ENCODE measurements at regions not wholly inside any gene's neighbourhood (a gene's known extent, or its start where the extent isn't known, plus 50 kb on each side); places are given as distances from the start of the nearest gene placed in this dataset.

DNA sequence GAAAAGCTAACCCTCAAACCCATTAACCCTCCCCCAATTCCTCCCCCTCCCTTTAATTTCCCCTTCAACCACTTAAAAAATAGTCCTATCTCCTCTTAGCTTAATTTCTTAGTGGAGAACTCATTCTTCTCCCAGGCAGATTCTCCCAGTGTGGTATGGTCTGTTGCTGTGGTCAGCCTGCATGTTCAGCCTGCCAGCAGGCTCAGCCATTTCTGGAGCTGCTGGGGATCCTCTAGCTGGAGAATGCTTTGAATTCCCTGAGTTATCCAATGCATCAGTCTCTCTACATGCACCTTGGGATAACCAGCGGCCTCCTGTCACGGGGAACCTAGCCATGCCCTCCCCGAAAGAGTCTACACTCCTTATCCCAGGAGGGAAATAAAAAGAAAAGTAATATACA, 375.4 kb upstream of the RSPO3 start:
- Histone ChIP-seq H2BK120ac (ENCODE audit: low read depth, low read length) (no peak overlapping the region), H3K9me3 (replicated peaks in 1 of 2; ENCODE audit: control insufficient read depth in 2 of 2, insufficient read depth in 1 of 2, low read depth in 1 of 2, low read length in 2 of 2) (peaks cover 0 to 6% of the 10 kb centered on the region in 2 donors), H3K36me3 (replicated peaks in 1 of 2; ENCODE audit: control insufficient read depth in 2 of 2, insufficient read depth in 2 of 2, low read length in 2 of 2) (no peaks in the 10 kb centered on the region), H2BK15ac (ENCODE audit: low read length) (no peak overlapping the region), H2AFZ (ENCODE audit: low read length) (no peak overlapping the region), H3K9ac (ENCODE audit: low read depth, low read length, poor library complexity) (no peak overlapping the region), H3K23ac (ENCODE audit: low read depth, low read length, poor library complexity) (no peak overlapping the region), H3K14ac (ENCODE audit: low read length) (no peak overlapping the region), H4K91ac (ENCODE audit: low read depth, low read length, poor library complexity) (no peak overlapping the region), H3K27ac (replicated peaks; ENCODE audit: low read length) (no peak overlapping the region), H3K79me1 (ENCODE audit: low read depth, low read length) (no peaks in the 10 kb centered on the region), H3K4me3 (ENCODE audit: low read length in 2 of 2) (no peak overlapping the region), H3K4ac (ENCODE audit: low read length) (no peak overlapping the region), H2BK5ac (ENCODE audit: low read length) (no peak overlapping the region), H3K4me1 (ENCODE audit: control insufficient read depth in 2 of 2, insufficient read depth in 1 of 2, low read depth in 1 of 2, low read length in 2 of 2) (no peaks in the 10 kb centered on the region), H3K4me2 (ENCODE audit: insufficient read depth, low read length, poor library complexity, severe bottlenecking) (no peak overlapping the region), H3K18ac (ENCODE audit: low read length) (no peak overlapping the region), H2AK5ac (ENCODE audit: low read depth, low read length) (no peak overlapping the region), H3K27me3 (ENCODE audit: control insufficient read depth in 3 of 3, insufficient read depth in 3 of 3, low read depth in 1 of 3, low read length in 3 of 3) (no peaks in the 10 kb centered on the region), H4K8ac (ENCODE audit: low read depth, low read length) (no peak overlapping the region), H2BK12ac (ENCODE audit: low read length) (no peak overlapping the region)
- DNase-seq (ENCODE audit: low spot score) = no peak
- WGBS, 2 donors (ENCODE audit: extremely low coverage in 2 of 2, insufficient read length in 2 of 2, insufficient replicate concordance in 1 of 2) = no CpG with 5 or more reads among the region's 3 CpGs

DNA sequence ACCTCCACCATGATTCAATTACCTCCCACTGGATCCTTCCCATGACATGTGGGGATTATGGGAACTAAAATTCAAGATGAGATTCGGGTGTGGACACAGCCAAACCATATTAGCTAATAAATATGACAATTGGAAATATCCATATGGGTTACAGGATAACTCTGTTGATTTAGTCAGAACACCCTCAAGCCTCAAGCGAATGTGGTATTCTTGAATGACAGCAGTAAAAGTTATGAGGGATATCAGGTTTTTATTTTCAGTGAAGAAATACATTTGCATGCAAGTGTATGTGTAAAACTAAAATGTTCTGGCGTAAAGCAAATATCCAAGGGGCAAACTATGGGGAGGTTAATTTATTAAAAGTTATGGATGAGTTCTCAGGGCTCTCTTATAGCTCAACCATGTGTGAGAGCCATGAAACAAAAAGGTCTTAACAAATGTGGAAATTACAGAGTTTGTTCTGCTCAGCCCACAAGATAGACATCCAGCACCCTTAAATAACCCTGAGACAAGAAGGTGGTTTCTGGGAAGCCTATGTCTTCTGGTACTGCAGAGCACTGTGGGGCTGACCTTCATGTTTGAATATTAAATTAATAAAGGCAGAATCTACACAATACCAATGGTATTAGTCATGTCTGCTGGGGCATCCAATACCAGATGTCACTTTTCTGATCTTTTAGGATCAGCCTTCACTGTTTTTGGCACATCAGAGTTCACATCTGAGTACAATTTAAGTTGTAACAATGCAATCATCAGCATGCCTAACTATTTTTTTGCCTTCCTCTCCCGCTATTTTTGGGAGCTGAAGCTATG, 370.5 kb upstream of the RSPO3 start:
- Histone ChIP-seq H3K27me3 (ENCODE audit: control insufficient read depth in 3 of 3, insufficient read depth in 3 of 3, low read depth in 1 of 3, low read length in 3 of 3) (no peaks in the 10 kb centered on the region), H3K36me3 (replicated peaks in 1 of 2; ENCODE audit: control insufficient read depth in 2 of 2, insufficient read depth in 2 of 2, low read length in 2 of 2) (no peaks in the 10 kb centered on the region), H3K4ac (ENCODE audit: low read length) (no peak overlapping the region), H3K27ac (replicated peaks; ENCODE audit: low read length) (no peak overlapping the region), H3K23ac (ENCODE audit: low read depth, low read length, poor library complexity) (no peak overlapping the region), H3K9me3 (replicated peaks in 1 of 2; ENCODE audit: control insufficient read depth in 2 of 2, insufficient read depth in 1 of 2, low read depth in 1 of 2, low read length in 2 of 2) (peaks cover 0 to 6% of the 10 kb centered on the region in 2 donors), H3K79me1 (ENCODE audit: low read depth, low read length) (no peaks in the 10 kb centered on the region), H4K8ac (ENCODE audit: low read depth, low read length) (no peak overlapping the region), H2BK120ac (ENCODE audit: low read depth, low read length) (no peak overlapping the region), H3K4me2 (ENCODE audit: insufficient read depth, low read length, poor library complexity, severe bottlenecking) (no peak overlapping the region), H2BK5ac (ENCODE audit: low read length) (no peak overlapping the region), H2BK15ac (ENCODE audit: low read length) (no peak overlapping the region), H3K9ac (ENCODE audit: low read depth, low read length, poor library complexity) (no peak overlapping the region), H3K4me1 (ENCODE audit: control insufficient read depth in 2 of 2, insufficient read depth in 1 of 2, low read depth in 1 of 2, low read length in 2 of 2) (no peaks in the 10 kb centered on the region), H3K14ac (ENCODE audit: low read length) (no peak overlapping the region), H2AK5ac (ENCODE audit: low read depth, low read length) (no peak overlapping the region), H2BK12ac (ENCODE audit: low read length) (no peak overlapping the region), H3K4me3 (ENCODE audit: low read length in 2 of 2) (no peak overlapping the region), H4K91ac (ENCODE audit: low read depth, low read length, poor library complexity) (no peak overlapping the region), H3K18ac (ENCODE audit: low read length) (no peak overlapping the region), H2AFZ (ENCODE audit: low read length) (no peak overlapping the region)
- no peak for DNase-seq (ENCODE audit: low spot score)
- no CpG with 5 or more reads among the region's 4 CpGs for WGBS, 2 donors (ENCODE audit: extremely low coverage in 2 of 2, insufficient read length in 2 of 2, insufficient replicate concordance in 1 of 2)

DNA sequence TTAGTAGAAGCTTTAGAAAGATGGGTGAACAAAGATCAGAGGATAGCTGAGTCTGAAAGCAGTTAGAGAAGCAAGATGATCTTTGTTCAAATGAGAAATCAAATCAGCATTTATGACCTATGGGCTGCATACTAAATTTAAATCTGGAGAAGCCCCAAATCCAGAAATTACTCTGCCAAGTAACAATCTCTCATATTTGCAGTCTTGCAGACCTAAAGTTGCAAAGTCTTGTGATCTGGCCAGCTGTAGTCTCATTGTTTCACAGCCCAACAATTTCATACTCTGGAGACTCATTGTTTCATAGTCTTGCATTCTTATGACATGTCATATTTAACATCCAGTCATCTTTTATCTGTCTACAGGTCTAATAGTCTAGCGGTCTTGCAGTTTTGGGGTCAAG, 364.9 kb upstream of the RSPO3 start:
- no peak overlapping the region for H3K23ac ChIP-seq (ENCODE audit: low read depth, low read length, poor library complexity)
- H3K9me3 ChIP-seq (replicated peaks in 1 of 2; ENCODE audit: control insufficient read depth in 2 of 2, insufficient read depth in 1 of 2, low read depth in 1 of 2, low read length in 2 of 2) = no peaks in the 10 kb centered on the region
- no peaks in the 10 kb centered on the region for H3K27me3 ChIP-seq (ENCODE audit: control insufficient read depth in 3 of 3, insufficient read depth in 3 of 3, low read depth in 1 of 3, low read length in 3 of 3)
- no peak overlapping the region for H2BK5ac ChIP-seq (ENCODE audit: low read length)
- H2BK12ac ChIP-seq (ENCODE audit: low read length) = no peak overlapping the region
- DNase-seq (ENCODE audit: low spot score) = no peak
- no peaks in the 10 kb centered on the region for H3K4me1 ChIP-seq (ENCODE audit: control insufficient read depth in 2 of 2, insufficient read depth in 1 of 2, low read depth in 1 of 2, low read length in 2 of 2)
- WGBS, 2 donors (ENCODE audit: extremely low coverage in 2 of 2, insufficient read length in 2 of 2, insufficient replicate concordance in 1 of 2) = no CpG with 5 or more reads among the region's 1 CpG
- no peak overlapping the region for H4K8ac ChIP-seq (ENCODE audit: low read depth, low read length)
- no peak overlapping the region for H3K14ac ChIP-seq (ENCODE audit: low read length)
- H3K9ac ChIP-seq (ENCODE audit: low read depth, low read length, poor library complexity) = no peak overlapping the region
- no peak overlapping the region for H2BK120ac ChIP-seq (ENCODE audit: low read depth, low read length)
- H3K36me3 ChIP-seq (replicated peaks in 1 of 2; ENCODE audit: control insufficient read depth in 2 of 2, insufficient read depth in 2 of 2, low read length in 2 of 2) = no peaks in the 10 kb centered on the region
- no peak overlapping the region for H3K27ac ChIP-seq (replicated peaks; ENCODE audit: low read length)
- no peak overlapping the region for H4K91ac ChIP-seq (ENCODE audit: low read depth, low read length, poor library complexity)
- no peak overlapping the region for H2AK5ac ChIP-seq (ENCODE audit: low read depth, low read length)
- no peak overlapping the region for H3K18ac ChIP-seq (ENCODE audit: low read length)
- no peaks in the 10 kb centered on the region for H3K79me1 ChIP-seq (ENCODE audit: low read depth, low read length)
- H2BK15ac ChIP-seq (ENCODE audit: low read length) = no peak overlapping the region
- no peak overlapping the region for H3K4me2 ChIP-seq (ENCODE audit: insufficient read depth, low read length, poor library complexity, severe bottlenecking)
- no peak overlapping the region for H2AFZ ChIP-seq (ENCODE audit: low read length)
- no peak overlapping the region for H3K4me3 ChIP-seq (ENCODE audit: low read length in 2 of 2)
- no peak overlapping the region for H3K4ac ChIP-seq (ENCODE audit: low read length)

DNA sequence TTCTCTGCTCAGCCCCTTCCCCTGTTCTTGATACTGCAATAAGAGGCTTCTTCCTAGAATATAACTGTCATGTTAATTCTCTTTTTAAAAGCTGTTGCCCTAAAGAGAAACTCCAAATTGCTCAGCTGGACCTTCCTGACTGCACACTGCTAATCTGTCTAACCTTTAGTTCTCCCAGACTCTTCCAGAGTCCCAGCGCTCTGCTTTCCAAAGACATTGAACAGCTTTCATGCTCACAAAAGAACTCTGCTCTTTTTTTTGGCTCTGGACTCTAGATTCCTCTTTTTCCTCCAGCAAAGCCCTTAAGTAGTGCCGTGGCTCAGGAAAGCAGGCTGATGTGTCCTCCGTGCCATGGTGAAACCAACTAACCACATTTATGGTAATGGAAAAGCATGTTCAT, 356.6 kb upstream of the RSPO3 start:
- H4K91ac ChIP-seq (ENCODE audit: low read depth, low read length, poor library complexity) = no peak overlapping the region
- no peak overlapping the region for H3K18ac ChIP-seq (ENCODE audit: low read length)
- no peak overlapping the region for H4K8ac ChIP-seq (ENCODE audit: low read depth, low read length)
- H2BK12ac ChIP-seq (ENCODE audit: low read length) = no peak overlapping the region
- no peak overlapping the region for H2AFZ ChIP-seq (ENCODE audit: low read length)
- no peak overlapping the region for H3K4me3 ChIP-seq (ENCODE audit: low read length in 2 of 2)
- no peak overlapping the region for H3K14ac ChIP-seq (ENCODE audit: low read length)
- H3K79me1 ChIP-seq (ENCODE audit: low read depth, low read length) = no peaks in the 10 kb centered on the region
- peak; percentile 33 for DNase-seq (ENCODE audit: low spot score)
- H2BK15ac ChIP-seq (ENCODE audit: low read length) = no peak overlapping the region
- H2BK120ac ChIP-seq (ENCODE audit: low read depth, low read length) = no peak overlapping the region
- H2BK5ac ChIP-seq (ENCODE audit: low read length) = no peak overlapping the region
- no peak overlapping the region for H3K4ac ChIP-seq (ENCODE audit: low read length)
- H3K36me3 ChIP-seq (replicated peaks in 1 of 2; ENCODE audit: control insufficient read depth in 2 of 2, insufficient read depth in 2 of 2, low read length in 2 of 2) = no peaks in the 10 kb centered on the region
- H2AK5ac ChIP-seq (ENCODE audit: low read depth, low read length) = no peak overlapping the region
- peak overlapping the region; percentile 19 for H3K27ac ChIP-seq (replicated peaks; ENCODE audit: low read length)
- H3K27me3 ChIP-seq (ENCODE audit: control insufficient read depth in 3 of 3, insufficient read depth in 3 of 3, low read depth in 1 of 3, low read length in 3 of 3) = no peaks in the 10 kb centered on the region
- no peak overlapping the region for H3K4me2 ChIP-seq (ENCODE audit: insufficient read depth, low read length, poor library complexity, severe bottlenecking)
- H3K9me3 ChIP-seq (replicated peaks in 1 of 2; ENCODE audit: control insufficient read depth in 2 of 2, insufficient read depth in 1 of 2, low read depth in 1 of 2, low read length in 2 of 2) = no peaks in the 10 kb centered on the region
- H3K9ac ChIP-seq (ENCODE audit: low read depth, low read length, poor library complexity) = no peak overlapping the region
- no peak overlapping the region for H3K23ac ChIP-seq (ENCODE audit: low read depth, low read length, poor library complexity)
- H3K4me1 ChIP-seq (ENCODE audit: control insufficient read depth in 2 of 2, insufficient read depth in 1 of 2, low read depth in 1 of 2, low read length in 2 of 2) = peaks cover 0 to 4% of the 10 kb centered on the region in 2 donors
- WGBS, 2 donors (ENCODE audit: extremely low coverage in 2 of 2, insufficient read length in 2 of 2, insufficient replicate concordance in 1 of 2) = no CpG with 5 or more reads among the region's 3 CpGs

All from neuronal stem cell (in vitro differentiated cells).